H9 (cell line): ENCODE measurements at regions not wholly inside any gene's neighbourhood (a gene's known extent, or its start where the extent isn't known, plus 50 kb on each side); places are given as distances from the start of the nearest gene placed in this dataset.

ENCODE experiments used
- DNase-seq: peaks from one replicate; pipeline ENCODE4 v3.0.0-alpha.2; 2017
- H2AFZ ChIP-seq: one replicate; pipeline ENCODE4 v1.6.1; 2013; ENCODE audit warnings: mild to moderate bottlenecking, low read length, control low read depth, moderate library complexity
- H2AK5ac ChIP-seq: 2 replicates; pipeline ENCODE4 v1.6.1; 2013; ENCODE audit warnings: low read length, control low read depth, mixed read lengths; ENCODE audit not compliant: insufficient read length
- H2BK120ac ChIP-seq: one replicate; pipeline ENCODE4 v1.6.1; 2013; ENCODE audit warnings: low read depth, mild to moderate bottlenecking, low read length, control low read depth, inconsistent platforms; ENCODE audit not compliant: poor library complexity, severe bottlenecking
- H2BK12ac ChIP-seq: 2 replicates; pipeline ENCODE4 v1.6.1; 2013; ENCODE audit warnings: low read length, control low read depth, mixed read lengths, low read depth; ENCODE audit not compliant: insufficient read length
- H2BK15ac ChIP-seq: 2 replicates; pipeline ENCODE4 v1.6.1; 2013; ENCODE audit warnings: low read depth, low read length, control low read depth
- H2BK20ac ChIP-seq: one replicate; pipeline ENCODE4 v1.6.1; 2013; ENCODE audit warnings: low read depth, mild to moderate bottlenecking, low read length, control low read depth, inconsistent platforms; ENCODE audit not compliant: poor library complexity, severe bottlenecking
- H2BK5ac ChIP-seq: 2 replicates; pipeline ENCODE4 v1.6.1; 2013; ENCODE audit warnings: low read length, control low read depth, mixed read lengths; ENCODE audit not compliant: insufficient read length
- H3K14ac ChIP-seq: 2 replicates; pipeline ENCODE4 v1.6.1; 2013; ENCODE audit warnings: low read length, control low read depth; ENCODE audit not compliant: insufficient read depth
- H3K18ac ChIP-seq: 2 replicates; pipeline ENCODE4 v1.6.1; 2013; ENCODE audit warnings: low read depth, mild to moderate bottlenecking, mixed read lengths, low read length, control low read depth; ENCODE audit not compliant: insufficient read length
- H3K23ac ChIP-seq: 2 replicates; pipeline ENCODE4 v1.6.1; 2013; ENCODE audit warnings: low read length, control low read depth, mixed read lengths, low read depth; ENCODE audit not compliant: insufficient read length
- H3K23me2 ChIP-seq: 2 replicates; pipeline ENCODE4 v1.6.1; 2013; ENCODE audit warnings: low read depth, mild to moderate bottlenecking, mixed read lengths, low read length, control low read depth; ENCODE audit not compliant: insufficient read length, poor library complexity, severe bottlenecking
- H3K27ac ChIP-seq: 2 replicates; pipeline ENCODE4 v1.5.1; 2013; ENCODE audit warnings: low read length, control low read depth, mixed read lengths, low read depth; ENCODE audit not compliant: insufficient read length
- H3K27me3 ChIP-seq: 2 replicates; pipeline ENCODE4 v1.6.1; 2013; ENCODE audit warnings: low read length, control low read depth, inconsistent platforms; ENCODE audit not compliant: insufficient read depth
- H3K4ac ChIP-seq: 2 replicates; pipeline ENCODE4 v1.6.1; 2013; ENCODE audit warnings: low read depth, mild to moderate bottlenecking, control low read depth, inconsistent platforms, low read length, moderate library complexity
- H3K4me1 ChIP-seq: 2 replicates; pipeline ENCODE4 v1.6.1; 2013; ENCODE audit warnings: low read length, control low read depth, inconsistent platforms; ENCODE audit not compliant: insufficient read depth
- H3K4me2 ChIP-seq: 2 replicates; pipeline ENCODE4 v1.6.1; 2013; ENCODE audit warnings: low read length, control low read depth, mixed read lengths; ENCODE audit not compliant: insufficient read length, insufficient read depth
- H3K56ac ChIP-seq: 2 replicates; pipeline ENCODE4 v1.6.1; 2013; ENCODE audit warnings: low read depth, mild to moderate bottlenecking, mixed read lengths, low read length, control low read depth; ENCODE audit not compliant: insufficient read length
- H3K79me1 ChIP-seq: 2 replicates; pipeline ENCODE4 v1.6.1; 2013; ENCODE audit warnings: low read depth, mild to moderate bottlenecking, moderate library complexity, low read length, control low read depth, inconsistent platforms; ENCODE audit not compliant: insufficient read depth, poor library complexity, severe bottlenecking
- H3K79me2 ChIP-seq: 2 replicates; pipeline ENCODE4 v1.6.1; 2013; ENCODE audit warnings: low read length, control low read depth, inconsistent platforms; ENCODE audit not compliant: insufficient read depth
- H3K9ac ChIP-seq: 2 replicates; pipeline ENCODE4 v1.6.1; 2013; ENCODE audit warnings: low read length, control low read depth, mixed read lengths; ENCODE audit not compliant: insufficient read length; ENCODE audit errors: extremely low read depth
- H3K9me3 ChIP-seq: one replicate; pipeline ENCODE4 v1.6.1; 2013; ENCODE audit warnings: low read depth, low read length, inconsistent platforms; ENCODE audit not compliant: control insufficient read depth
- H3T11ph ChIP-seq: one replicate; pipeline ENCODE4 v1.6.1; 2013; ENCODE audit warnings: mild to moderate bottlenecking, low read length, control low read depth, inconsistent platforms
- H4K20me1 ChIP-seq: one replicate; pipeline ENCODE4 v1.6.1; 2013; ENCODE audit not compliant: control insufficient read depth, insufficient read length, insufficient read depth
- H4K5ac ChIP-seq: 2 replicates; pipeline ENCODE4 v1.6.1; 2013; ENCODE audit warnings: low read depth, mild to moderate bottlenecking, mixed read lengths, low read length, control low read depth; ENCODE audit not compliant: insufficient read length
- H4K8ac ChIP-seq: replicated peaks from 2 replicates; pipeline ENCODE4 v1.6.1; 2013; ENCODE audit warnings: low read length, control low read depth, mixed read lengths, low read depth; ENCODE audit not compliant: insufficient read length
- H4K91ac ChIP-seq: 2 replicates; pipeline ENCODE4 v1.6.1; 2013; ENCODE audit warnings: low read depth, mild to moderate bottlenecking, moderate library complexity, mixed read lengths, low read length, control low read depth; ENCODE audit not compliant: insufficient read length
- H3K27ac Mint-ChIP-seq, 3 experiments: 2 replicates in 2 of 3; 3 replicates in 1 of 3; pipeline ENCODE4 v1.8.0; 2020 to 2021; ENCODE audit warnings: mixed read lengths in 3 of 3, mild to moderate bottlenecking in 1 of 3, moderate library complexity in 1 of 3
- H3K27me3 Mint-ChIP-seq: 2 replicates; pipeline ENCODE4 v1.8.0; 2021; ENCODE audit warnings: low read depth, mild to moderate bottlenecking, moderate library complexity, mixed read lengths
- H3K36me3 Mint-ChIP-seq, 3 experiments: 2 replicates in 2 of 3; 3 replicates in 1 of 3; pipeline ENCODE4 v1.8.0; 2020 to 2021; ENCODE audit warnings: low read depth in 3 of 3, mixed read lengths in 3 of 3; ENCODE audit not compliant: insufficient read depth in 1 of 3
- H3K4me1 Mint-ChIP-seq, 2 experiments: 2 replicates each; pipeline ENCODE4 v1.8.0; 2020; ENCODE audit warnings: mixed read lengths in 2 of 2
- H3K4me3 Mint-ChIP-seq, 2 experiments: 2 replicates in 1 of 2; 3 replicates in 1 of 2; pipeline ENCODE4 v1.8.0; 2020 to 2021; ENCODE audit warnings: mild to moderate bottlenecking in 2 of 2, mixed read lengths in 2 of 2, moderate library complexity in 1 of 2
- H3K9me3 Mint-ChIP-seq, 2 experiments: 2 replicates in 1 of 2; 3 replicates in 1 of 2; pipeline ENCODE4 v1.8.0; 2020; ENCODE audit warnings: mild to moderate bottlenecking in 2 of 2, mixed read lengths in 2 of 2, moderate library complexity in 1 of 2
- WGBS: extraction: QIAGEN DNeasy Blood & Tissue Kit; methylation state at CpG from one replicate; pipeline ENCODE4 v1.1.7; 2013; ENCODE audit warnings: missing lambda C conversion rate, low lambda C conversion rate, mixed read lengths; ENCODE audit not compliant: insufficient read length; ENCODE audit errors: extremely low coverage; 5-methylcytosine and 5-hydroxymethylcytosine counted together
- TF ChIP-seq, protein P1 (sequence below): fragments of 200-600 bp; sonication (generic); conservative IDR thresholded peaks from 3 replicates; pipeline ENCODE4 v1.8.0; 2021; ENCODE audit warnings: antibody characterized with exemption, mild to moderate bottlenecking

DNA sequence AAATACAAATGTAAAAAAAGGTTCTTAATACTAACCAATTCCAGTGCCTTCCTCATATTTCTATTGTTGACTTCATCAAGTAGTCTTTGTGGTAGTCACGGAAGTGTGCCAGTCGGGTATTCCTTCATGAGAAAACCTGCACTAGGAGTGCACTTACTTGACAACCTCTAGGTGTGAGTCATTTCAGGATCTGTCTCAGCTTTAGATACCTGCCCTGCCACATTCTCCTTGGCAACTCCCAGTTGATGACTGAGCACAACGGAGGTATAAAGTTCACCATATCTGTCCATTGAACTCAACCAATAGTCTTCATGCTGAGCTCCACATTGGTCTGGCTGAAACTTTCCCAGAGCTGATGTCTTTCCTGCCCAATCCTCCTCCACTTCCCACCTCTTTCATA, 215.7 kb downstream of the SYT10 start:
- Histone ChIP-seq H3K9me3 (no peaks in the 10 kb centered on the region), H2BK15ac (no peak overlapping the region), H3T11ph (no peak overlapping the region), H3K79me1 (no peaks in the 10 kb centered on the region), H2BK20ac (no peak overlapping the region), H3K18ac (no peak overlapping the region), H3K14ac (no peak overlapping the region), H4K20me1 (no peaks in the 10 kb centered on the region), H3K4me2 (no peak overlapping the region), H3K23me2 (no peaks in the 10 kb centered on the region), H3K27ac (no peak overlapping the region), H4K91ac (no peak overlapping the region), H4K5ac (no peak overlapping the region), H4K8ac (no peak overlapping the region), H3K9ac (no peak overlapping the region), H3K27me3 (no peaks in the 10 kb centered on the region), H3K4ac (no peak overlapping the region), H2AFZ (no peak overlapping the region), H2AK5ac (no peak overlapping the region), H2BK120ac (no peak overlapping the region), H2BK5ac (no peak overlapping the region), H3K79me2 (no peaks in the 10 kb centered on the region), H3K56ac (no peak overlapping the region), H2BK12ac (no peak overlapping the region), H3K4me1 (no peaks in the 10 kb centered on the region), H3K23ac (no peak overlapping the region)
- Mint-ChIP-seq H3K36me3 (peaks cover 0 to 13% (median 6%) of the 10 kb centered on the region in 3 experiments; a peak in 5 of 7 replicates), H3K4me3 (no peak overlapping the region), H3K4me1 (no peaks in the 10 kb centered on the region), H3K27ac (no peak overlapping the region), H3K9me3 (peaks cover 35 to 37% of the 10 kb centered on the region in 2 experiments), H3K27me3 (no peaks in the 10 kb centered on the region; the same call in 1 of the 2 replicates)
- TF ChIP-seq, protein P1, sequence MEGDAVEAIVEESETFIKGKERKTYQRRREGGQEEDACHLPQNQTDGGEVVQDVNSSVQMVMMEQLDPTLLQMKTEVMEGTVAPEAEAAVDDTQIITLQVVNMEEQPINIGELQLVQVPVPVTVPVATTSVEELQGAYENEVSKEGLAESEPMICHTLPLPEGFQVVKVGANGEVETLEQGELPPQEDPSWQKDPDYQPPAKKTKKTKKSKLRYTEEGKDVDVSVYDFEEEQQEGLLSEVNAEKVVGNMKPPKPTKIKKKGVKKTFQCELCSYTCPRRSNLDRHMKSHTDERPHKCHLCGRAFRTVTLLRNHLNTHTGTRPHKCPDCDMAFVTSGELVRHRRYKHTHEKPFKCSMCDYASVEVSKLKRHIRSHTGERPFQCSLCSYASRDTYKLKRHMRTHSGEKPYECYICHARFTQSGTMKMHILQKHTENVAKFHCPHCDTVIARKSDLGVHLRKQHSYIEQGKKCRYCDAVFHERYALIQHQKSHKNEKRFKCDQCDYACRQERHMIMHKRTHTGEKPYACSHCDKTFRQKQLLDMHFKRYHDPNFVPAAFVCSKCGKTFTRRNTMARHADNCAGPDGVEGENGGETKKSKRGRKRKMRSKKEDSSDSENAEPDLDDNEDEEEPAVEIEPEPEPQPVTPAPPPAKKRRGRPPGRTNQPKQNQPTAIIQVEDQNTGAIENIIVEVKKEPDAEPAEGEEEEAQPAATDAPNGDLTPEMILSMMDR = no peak
- WGBS = no CpG with 5 or more reads among the region's 3 CpGs
- no peak for DNase-seq
